HFFc6 (cell line): ENCODE measurements at regions not wholly inside any gene's neighbourhood (a gene's known extent, or its start where the extent isn't known, plus 50 kb on each side); places are given as distances from the start of the nearest gene placed in this dataset.

Source experiments
- DNase-seq: peaks from one replicate; pipeline ENCODE4 v3.0.0-alpha.2; 2018
- H3K27ac Mint-ChIP-seq: 2 replicates; pipeline ENCODE4 v1.8.0; 2020; ENCODE audit warnings: mild to moderate bottlenecking, mixed read lengths
- H3K27me3 Mint-ChIP-seq: 2 replicates; pipeline ENCODE4 v1.8.0; 2021; ENCODE audit warnings: mild to moderate bottlenecking, moderate library complexity, mixed read lengths; ENCODE audit not compliant: insufficient read depth
- H3K36me3 Mint-ChIP-seq: 2 replicates; pipeline ENCODE4 v1.8.0; 2021; ENCODE audit warnings: low read depth, mixed read lengths
- H3K4me1 Mint-ChIP-seq: 2 replicates; pipeline ENCODE4 v1.8.0; 2020; ENCODE audit warnings: low read depth, mixed read lengths
- H3K4me3 Mint-ChIP-seq: 2 replicates; pipeline ENCODE4 v1.8.0; 2020; ENCODE audit warnings: mild to moderate bottlenecking, moderate library complexity, mixed read lengths
- H3K9me3 Mint-ChIP-seq: 2 replicates; pipeline ENCODE4 v1.8.0; 2020; ENCODE audit warnings: mild to moderate bottlenecking, mixed read lengths
- TF ChIP-seq, protein P1 (sequence below): fragments of 200-600 bp; sonication (generic); IDR thresholded peaks from 2 replicates; pipeline ENCODE4 v1.5.0; 2021; ENCODE audit warnings: antibody characterized with exemption, mild to moderate bottlenecking

- no peaks in the 10 kb centered on the region for H3K4me1 Mint-ChIP-seq
- H3K4me3 Mint-ChIP-seq, result no peak overlapping the region
- DNase-seq, result no peak
- H3K9me3 Mint-ChIP-seq, result no peaks in the 10 kb centered on the region
- no peaks in the 10 kb centered on the region for H3K36me3 Mint-ChIP-seq
- H3K27ac Mint-ChIP-seq, result no peak overlapping the region
- TF ChIP-seq, protein P1, sequence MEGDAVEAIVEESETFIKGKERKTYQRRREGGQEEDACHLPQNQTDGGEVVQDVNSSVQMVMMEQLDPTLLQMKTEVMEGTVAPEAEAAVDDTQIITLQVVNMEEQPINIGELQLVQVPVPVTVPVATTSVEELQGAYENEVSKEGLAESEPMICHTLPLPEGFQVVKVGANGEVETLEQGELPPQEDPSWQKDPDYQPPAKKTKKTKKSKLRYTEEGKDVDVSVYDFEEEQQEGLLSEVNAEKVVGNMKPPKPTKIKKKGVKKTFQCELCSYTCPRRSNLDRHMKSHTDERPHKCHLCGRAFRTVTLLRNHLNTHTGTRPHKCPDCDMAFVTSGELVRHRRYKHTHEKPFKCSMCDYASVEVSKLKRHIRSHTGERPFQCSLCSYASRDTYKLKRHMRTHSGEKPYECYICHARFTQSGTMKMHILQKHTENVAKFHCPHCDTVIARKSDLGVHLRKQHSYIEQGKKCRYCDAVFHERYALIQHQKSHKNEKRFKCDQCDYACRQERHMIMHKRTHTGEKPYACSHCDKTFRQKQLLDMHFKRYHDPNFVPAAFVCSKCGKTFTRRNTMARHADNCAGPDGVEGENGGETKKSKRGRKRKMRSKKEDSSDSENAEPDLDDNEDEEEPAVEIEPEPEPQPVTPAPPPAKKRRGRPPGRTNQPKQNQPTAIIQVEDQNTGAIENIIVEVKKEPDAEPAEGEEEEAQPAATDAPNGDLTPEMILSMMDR, result no peak
- H3K27me3 Mint-ChIP-seq, result no peaks in the 10 kb centered on the region
Measured at GRCh38 chr3:106920609-106921008, 456.6 kb upstream of the CCDC54 start.

GRCh38 chr3:106929081-106929480 is 448.2 kb upstream of the CCDC54 start:
- H3K27me3 Mint-ChIP-seq, result peaks cover 2% of the 10 kb centered on the region; the same call in 1 of the 2 replicates
- H3K36me3 Mint-ChIP-seq, result no peaks in the 10 kb centered on the region
- H3K4me1 Mint-ChIP-seq, result no peaks in the 10 kb centered on the region

DNA sequence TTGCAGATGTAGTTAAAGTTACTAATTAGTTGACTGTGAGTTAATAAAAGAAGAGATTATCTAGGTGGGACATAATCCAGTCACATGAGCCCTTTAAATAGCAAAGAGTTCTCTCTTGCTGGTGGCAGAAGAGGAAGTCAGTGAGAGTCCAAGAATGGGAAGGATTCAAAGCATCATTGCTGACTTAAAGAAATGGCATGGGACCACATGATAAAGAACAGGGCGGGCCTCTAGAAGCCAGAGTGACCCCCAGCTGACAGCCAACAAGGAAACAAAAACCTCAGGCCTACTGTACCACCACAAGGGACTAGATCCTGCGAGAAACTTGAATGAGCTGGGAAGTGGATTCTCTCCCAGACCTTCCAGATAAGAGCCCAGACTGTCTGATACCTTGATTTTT is 447.2 kb upstream of the CCDC54 start:
- no peak for DNase-seq
- TF ChIP-seq, protein P1, result no peak
- H3K4me3 Mint-ChIP-seq, result no peak overlapping the region
- no peaks in the 10 kb centered on the region for H3K4me1 Mint-ChIP-seq
- H3K9me3 Mint-ChIP-seq, result no peaks in the 10 kb centered on the region
- H3K27me3 Mint-ChIP-seq, result peaks cover 2% of the 10 kb centered on the region; the same call in 1 of the 2 replicates
- no peak overlapping the region for H3K27ac Mint-ChIP-seq
- H3K36me3 Mint-ChIP-seq, result no peaks in the 10 kb centered on the region

More at GRCh38 chr3:106929081-106929480, 448.2 kb upstream of the CCDC54 start:
- H3K27ac Mint-ChIP-seq, result no peak overlapping the region
- DNase-seq, result no peak
- TF ChIP-seq, protein P1, result no peak
- H3K4me3 Mint-ChIP-seq, result no peak overlapping the region
- H3K9me3 Mint-ChIP-seq, result no peaks in the 10 kb centered on the region

- Mint-ChIP-seq H3K4me3 (no peak overlapping the region), H3K27me3 (peaks cover 2% of the 10 kb centered on the region; the same call in 1 of the 2 replicates), H3K9me3 (no peaks in the 10 kb centered on the region), H3K27ac (no peak overlapping the region), H3K4me1 (no peaks in the 10 kb centered on the region), H3K36me3 (no peaks in the 10 kb centered on the region)
- TF ChIP-seq, protein P1, result no peak
- DNase-seq, result no peak
Measured at GRCh38 chr3:106931904-106932303, 445.3 kb upstream of the CCDC54 start.

GRCh38 chr3:106936337-106936736 is 440.9 kb upstream of the CCDC54 start:
- H3K27ac Mint-ChIP-seq, result no peak overlapping the region
- peaks cover 2% of the 10 kb centered on the region; the same call in 1 of the 2 replicates for H3K27me3 Mint-ChIP-seq
- TF ChIP-seq, protein P1, result no peak
- DNase-seq, result no peak
- H3K4me3 Mint-ChIP-seq, result no peak overlapping the region
- no peaks in the 10 kb centered on the region for H3K9me3 Mint-ChIP-seq
- H3K36me3 Mint-ChIP-seq, result no peaks in the 10 kb centered on the region
- no peaks in the 10 kb centered on the region for H3K4me1 Mint-ChIP-seq

DNA sequence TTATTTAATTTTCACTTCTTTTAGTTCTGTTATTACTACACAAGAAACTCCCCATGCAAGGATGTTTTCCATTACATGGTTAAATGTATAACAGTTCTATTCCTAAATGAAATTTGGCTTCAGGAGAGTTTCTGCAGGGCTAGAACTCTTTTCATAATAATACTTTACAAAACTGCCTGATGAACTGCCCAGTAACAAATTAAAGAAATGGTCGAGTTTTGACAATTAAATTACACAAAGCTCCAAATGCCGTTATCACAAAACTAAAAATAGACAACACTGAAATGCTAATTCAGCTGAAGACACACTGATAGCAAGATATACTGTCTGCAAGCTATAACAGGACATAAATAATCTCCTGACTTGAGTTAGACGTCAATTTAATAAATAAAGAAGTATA is 435.2 kb upstream of the CCDC54 start:
- Mint-ChIP-seq H3K4me1 (peaks cover 21% of the 10 kb centered on the region), H3K4me3 (no peak overlapping the region), H3K36me3 (no peaks in the 10 kb centered on the region), H3K27me3 (peaks cover 2% of the 10 kb centered on the region; the same call in 1 of the 2 replicates), H3K9me3 (no peaks in the 10 kb centered on the region), H3K27ac (no peak overlapping the region)
- TF ChIP-seq, protein P1, result no peak
- DNase-seq, result no peak
